CD4-positive, alpha-beta T cell (primary cell): ENCODE measurements at regions not wholly inside any gene's neighbourhood (a gene's known extent, or its start where the extent isn't known, plus 50 kb on each side); places are given as distances from the start of the nearest gene placed in this dataset.

Source experiments
- ATAC-seq: fragments of 200-7000 bp; cut with Tn5 transposase; one replicate; pipeline ENCODE4 v1.10.0; 2022; ENCODE audit warnings: mild to moderate bottlenecking; ENCODE audit not compliant: poor library complexity
- CTCF ChIA-PET: fragments of 350-600 bp; sonication (Branson Sonifier 250); formaldehyde crosslinking; loops from one replicate; lab custom pipeline; 2021; ENCODE audit warnings: antibody characterized with exemption, inconsistent platforms; lab: Charles Lee
- POLR2A ChIA-PET: fragments of 350-600 bp; sonication (Branson Sonifier 250); formaldehyde crosslinking; loops from one replicate; lab custom pipeline; 2021; ENCODE audit warnings: antibody characterized with exemption, inconsistent platforms; lab: Charles Lee
- DNase-seq, 14 experiments: peaks; one replicate each; pipeline ENCODE4 v3.0.0-alpha.2; 2013 to 2020; ENCODE audit warnings: mixed read lengths in 2 of 14
- H3K27ac ChIP-seq, 2 donors: one replicate each; pipeline versions ENCODE4 v1.5.1 to v1.7.0; 2013; ENCODE audit warnings: low read length in 2 of 2, low read depth in 1 of 2, mild to moderate bottlenecking in 1 of 2
- H3K27me3 ChIP-seq, 2 experiments: 1 replicate in 1 of 2; 2 replicates in 1 of 2; pipeline versions ENCODE4 v1.6.1 to v1.7.0; 2013; ENCODE audit warnings: low read length in 2 of 2, control low read depth in 1 of 2, mild to moderate bottlenecking in 1 of 2, moderate library complexity in 1 of 2; ENCODE audit not compliant: insufficient read depth in 2 of 2, control insufficient read depth in 1 of 2
- H3K36me3 ChIP-seq: one replicate; pipeline ENCODE4 v1.6.1; 2013; ENCODE audit warnings: low read length, control low read depth; ENCODE audit not compliant: insufficient read depth
- H3K4me1 ChIP-seq: one replicate; pipeline ENCODE4 v1.6.1; 2013; ENCODE audit warnings: low read length, control low read depth; ENCODE audit not compliant: insufficient read depth
- H3K4me3 ChIP-seq: one replicate; pipeline ENCODE4 v1.5.1; 2013; ENCODE audit warnings: mild to moderate bottlenecking, low read length, moderate library complexity
- H3K9me3 ChIP-seq, 2 experiments: 1 replicate in 1 of 2; 2 replicates in 1 of 2; pipeline versions ENCODE4 v1.6.1 to v1.7.0; 2013; ENCODE audit warnings: low read length in 2 of 2, mild to moderate bottlenecking in 2 of 2, control low read depth in 1 of 2, moderate library complexity in 1 of 2; ENCODE audit not compliant: control insufficient read depth in 1 of 2, insufficient read depth in 1 of 2
- H3K27ac Mint-ChIP-seq: one replicate; pipeline ENCODE4 v1.8.0; 2020; ENCODE audit warnings: mixed read lengths
- H3K27me3 Mint-ChIP-seq: one replicate; pipeline ENCODE4 v1.8.0; 2021; ENCODE audit warnings: mixed read lengths
- H3K36me3 Mint-ChIP-seq: one replicate; pipeline ENCODE4 v1.8.0; 2021; ENCODE audit warnings: low read depth, mixed read lengths
- H3K4me1 Mint-ChIP-seq: one replicate; pipeline ENCODE4 v1.8.0; 2021; ENCODE audit warnings: low read depth, mixed read lengths
- H3K4me3 Mint-ChIP-seq: one replicate; pipeline ENCODE4 v1.8.0; 2020; ENCODE audit warnings: mild to moderate bottlenecking, mixed read lengths
- H3K9me3 Mint-ChIP-seq: one replicate; pipeline ENCODE4 v1.8.0; 2020; ENCODE audit warnings: mixed read lengths
- CTCF ChIP-seq: fragments of 200-600 bp; IDR thresholded peaks from one replicate; pipeline ENCODE4 v1.8.0; 2022; ENCODE audit warnings: antibody characterized with exemption, mild to moderate bottlenecking
- intact Hi-C, 2 experiments: fragments of 100-400 bp; cut with DNase I in 1 of 2; cut with micrococcal nuclease in 1 of 2; formaldehyde crosslinking; loops; one replicate each; pipeline versions ENCODE4 v1.15.1 to v1.9.0; 2023 to 2025; cut with DNase I, micrococcal nuclease

- no peaks in the 10 kb centered on the region for H3K9me3 ChIP-seq
- H3K36me3 ChIP-seq, result no peaks in the 10 kb centered on the region
- ATAC-seq (no peak), DNase-seq (no peak)
- no peak overlapping the region for H3K4me3 ChIP-seq
- H3K4me1 ChIP-seq, result no peaks in the 10 kb centered on the region
- H3K27me3 Mint-ChIP-seq, result no peaks in the 10 kb centered on the region
- CTCF ChIA-PET, result no interaction called here
- H3K4me3 Mint-ChIP-seq, result no peak overlapping the region
- H3K27me3 ChIP-seq, result no peaks in the 10 kb centered on the region
- POLR2A ChIA-PET, result no interaction called here
- H3K36me3 Mint-ChIP-seq, result no peaks in the 10 kb centered on the region
- no peaks in the 10 kb centered on the region for H3K4me1 Mint-ChIP-seq
- H3K27ac ChIP-seq, result no peak overlapping the region
- no peak for TF ChIP-seq CTCF
- peaks cover 6% of the 10 kb centered on the region for H3K9me3 Mint-ChIP-seq
- no peak overlapping the region for H3K27ac Mint-ChIP-seq
- intact Hi-C loops, result no loop called here
Observed at GRCh38 chr5:167036585-167036984, 1254.9 kb upstream of the WWC1 start.

DNA sequence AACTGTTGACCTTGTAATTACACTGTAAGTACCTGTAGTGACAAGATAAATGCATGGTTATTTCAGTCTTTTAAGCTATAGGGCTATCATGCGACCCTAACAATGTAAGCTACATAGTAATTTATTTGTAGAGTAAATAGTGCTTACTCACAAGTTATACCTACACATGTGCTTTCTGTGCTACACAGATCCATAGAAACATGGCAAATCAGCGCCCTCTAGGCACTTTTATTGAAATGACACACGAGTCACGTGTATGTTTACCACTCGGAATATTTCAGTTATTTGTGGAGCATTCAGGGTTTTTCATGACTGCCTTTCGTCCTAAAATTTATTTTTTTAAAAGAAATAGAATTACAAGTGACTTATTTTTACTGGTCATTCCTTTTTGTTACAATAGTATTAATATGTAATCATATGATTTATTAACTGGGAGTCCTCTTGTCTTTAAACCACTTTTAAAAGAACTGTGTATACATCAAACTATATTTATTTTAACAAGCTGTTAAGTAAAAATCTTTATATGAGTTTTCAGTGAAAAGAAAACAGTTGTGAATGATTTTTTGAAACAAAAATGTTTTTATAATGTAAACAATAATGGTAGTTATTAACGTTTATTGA is 1242.3 kb upstream of the WWC1 start:
- H3K4me1 Mint-ChIP-seq, result no peaks in the 10 kb centered on the region
- H3K27me3 Mint-ChIP-seq, result no peaks in the 10 kb centered on the region
- Histone ChIP-seq H3K9me3 (peaks cover 0 to 3% of the 10 kb centered on the region in 2 experiments), H3K4me3 (no peak overlapping the region), H3K4me1 (no peaks in the 10 kb centered on the region), H3K27ac (no peak overlapping the region), H3K36me3 (no peaks in the 10 kb centered on the region), H3K27me3 (no peaks in the 10 kb centered on the region)
- H3K36me3 Mint-ChIP-seq, result no peaks in the 10 kb centered on the region
- TF ChIP-seq CTCF, result no peak
- ChIA-PET CTCF (no interaction called here), POLR2A (no interaction called here)
- DNase-seq, result no peak
- peaks cover 6% of the 10 kb centered on the region for H3K9me3 Mint-ChIP-seq
- no peak overlapping the region for H3K4me3 Mint-ChIP-seq
- intact Hi-C loops, result no loop called here
- no peak for ATAC-seq
- H3K27ac Mint-ChIP-seq, result no peak overlapping the region

- H3K36me3 Mint-ChIP-seq, result no peaks in the 10 kb centered on the region
- ChIA-PET CTCF (no interaction called here), POLR2A (no interaction called here)
- intact Hi-C loops, result no loop called here
- no peaks in the 10 kb centered on the region for H3K27me3 Mint-ChIP-seq
- no peaks in the 10 kb centered on the region for H3K36me3 ChIP-seq
- DNase-seq, result no peak
- H3K27ac ChIP-seq, result no peak overlapping the region
- ATAC-seq, result no peak
- H3K4me3 Mint-ChIP-seq, result no peak overlapping the region
- TF ChIP-seq CTCF, result no peak
- H3K4me1 ChIP-seq, result no peaks in the 10 kb centered on the region
- no peak overlapping the region for H3K27ac Mint-ChIP-seq
- no peaks in the 10 kb centered on the region for H3K27me3 ChIP-seq
- peaks cover 0 to 3% of the 10 kb centered on the region in 2 experiments for H3K9me3 ChIP-seq
- H3K4me3 ChIP-seq, result no peak overlapping the region
- H3K4me1 Mint-ChIP-seq, result no peaks in the 10 kb centered on the region
- H3K9me3 Mint-ChIP-seq, result peaks cover 6% of the 10 kb centered on the region
Observed at GRCh38 chr5:167049771-167050567, 1241.5 kb upstream of the WWC1 start.
